ENCODE measurements at regions not wholly inside any gene's neighbourhood (a gene's known extent, or its start where the extent isn't known, plus 50 kb on each side); places are given as distances from the start of the nearest gene placed in this dataset.

- no peak for TF ChIP-seq CTCF (conservative IDR thresholded peaks at IDR 0.05)
- no peak for TF ChIP-seq ZFX (IDR thresholded peaks at IDR 0.05)
Observed at GRCh38 chr2:43044093-43044681, 182.2 kb downstream of the ZFP36L2 start.
